ACC112 (cell line): ENCODE measurements at regions not wholly inside any gene's neighbourhood (a gene's known extent, or its start where the extent isn't known, plus 50 kb on each side); places are given as distances from the start of the nearest gene placed in this dataset.
"Not testable (repeated sequence)": the region's sequence is repeated elsewhere in the genome, so short reads cannot be mapped to it uniquely, and the experiment has no call there.

Experiments used
- H2AFZ ChIP-seq: fragments of 200-600 bp; sonication (generic); one replicate; pipeline ENCODE4 v1.6.0; 2017; ENCODE audit warnings: antibody characterized with exemption, low read length; ENCODE audit not compliant: unreplicated experiment
- H3K27ac ChIP-seq: fragments of 200-600 bp; sonication (generic); 2 replicates; pipeline ENCODE4 v1.5.1; 2014; ENCODE audit warnings: low read depth, mild to moderate bottlenecking, antibody characterized with exemption, low read length, moderate library complexity
- H3K27me3 ChIP-seq: fragments of 200-600 bp; sonication (generic); 2 replicates; pipeline ENCODE4 v1.6.1; 2014; ENCODE audit warnings: mild to moderate bottlenecking, antibody characterized with exemption, low read length, moderate library complexity, mixed read lengths; ENCODE audit not compliant: insufficient read depth
- H3K36me3 ChIP-seq: fragments of 200-600 bp; sonication (generic); 2 replicates; pipeline ENCODE4 v1.6.1; 2016; ENCODE audit warnings: mild to moderate bottlenecking, antibody characterized with exemption, low read length, moderate library complexity, mixed read lengths; ENCODE audit not compliant: insufficient read depth
- H3K4me1 ChIP-seq: fragments of 200-600 bp; sonication (generic); one replicate; pipeline ENCODE4 v1.6.1; 2016; ENCODE audit warnings: low read length, mixed read lengths; ENCODE audit not compliant: insufficient read depth, unreplicated experiment, control insufficient read depth
- H3K4me3 ChIP-seq: fragments of 200-600 bp; sonication (generic); 2 replicates; pipeline ENCODE4 v1.5.1; 2014; ENCODE audit warnings: mild to moderate bottlenecking, low read depth, low read length
- H3K79me2 ChIP-seq: fragments of 200-600 bp; sonication (generic); one replicate; pipeline ENCODE4 v1.6.0; 2016; ENCODE audit warnings: low read length; ENCODE audit not compliant: control insufficient read depth, unreplicated experiment, insufficient read depth

GRCh38 chr6:86031713-86032112 lies 389.0 kb upstream of the SYNCRIP start:
- Histone ChIP-seq H2AFZ (no peak overlapping the region), H3K4me3 (no peak overlapping the region), H3K79me2 (no peaks in the 10 kb centered on the region), H3K36me3 (no peaks in the 10 kb centered on the region), H3K27ac (no peak overlapping the region), H3K27me3 (no peaks in the 10 kb centered on the region), H3K4me1 (no peaks in the 10 kb centered on the region)

GRCh38 chr6:86030875-86031274 lies 388.2 kb upstream of the SYNCRIP start:
- Histone ChIP-seq H2AFZ (no peak overlapping the region), H3K36me3 (no peaks in the 10 kb centered on the region), H3K79me2 (no peaks in the 10 kb centered on the region), H3K4me1 (no peaks in the 10 kb centered on the region), H3K4me3 (no peak overlapping the region), H3K27ac (no peak overlapping the region), H3K27me3 (no peaks in the 10 kb centered on the region)

GRCh38 chr6:86028776-86029175 lies 386.1 kb upstream of the SYNCRIP start:
- H3K27me3 ChIP-seq, result no peaks in the 10 kb centered on the region
- H3K4me1 ChIP-seq, result no peaks in the 10 kb centered on the region
- no peak overlapping the region for H3K27ac ChIP-seq
- no peaks in the 10 kb centered on the region for H3K79me2 ChIP-seq
- no peak overlapping the region for H3K4me3 ChIP-seq
- H3K36me3 ChIP-seq, result no peaks in the 10 kb centered on the region
- no peak overlapping the region for H2AFZ ChIP-seq

GRCh38 chr6:86026890-86027289 lies 384.2 kb upstream of the SYNCRIP start:
- H3K4me3 ChIP-seq, H3K27ac ChIP-seq, H2AFZ ChIP-seq: not testable (repeated sequence)

GRCh38 chr6:86017236-86017635 lies 374.6 kb upstream of the SYNCRIP start:
- H3K4me3 ChIP-seq, result no peak overlapping the region
- no peaks in the 10 kb centered on the region for H3K79me2 ChIP-seq
- no peak overlapping the region for H3K27ac ChIP-seq
- no peaks in the 10 kb centered on the region for H3K36me3 ChIP-seq
- no peak overlapping the region for H2AFZ ChIP-seq
- no peaks in the 10 kb centered on the region for H3K27me3 ChIP-seq
- no peaks in the 10 kb centered on the region for H3K4me1 ChIP-seq

More at GRCh38 chr6:86026890-86027289, 384.2 kb upstream of the SYNCRIP start:
- H3K27me3 ChIP-seq, H3K79me2 ChIP-seq, H3K36me3 ChIP-seq, H3K4me1 ChIP-seq: not testable (repeated sequence)

GRCh38 chr6:86016567-86016966 lies 373.9 kb upstream of the SYNCRIP start:
- Histone ChIP-seq H3K27me3 (no peaks in the 10 kb centered on the region), H3K36me3 (no peaks in the 10 kb centered on the region), H3K27ac (no peak overlapping the region), H3K4me1 (no peaks in the 10 kb centered on the region), H3K79me2 (no peaks in the 10 kb centered on the region), H3K4me3 (no peak overlapping the region), H2AFZ (no peak overlapping the region)

GRCh38 chr6:86016077-86016476 lies 373.4 kb upstream of the SYNCRIP start:
- H3K27me3 ChIP-seq, result no peaks in the 10 kb centered on the region
- H3K4me1 ChIP-seq, result no peaks in the 10 kb centered on the region
- no peaks in the 10 kb centered on the region for H3K36me3 ChIP-seq
- H2AFZ ChIP-seq, result no peak overlapping the region
- no peaks in the 10 kb centered on the region for H3K79me2 ChIP-seq
- H3K4me3 ChIP-seq, result no peak overlapping the region
- no peak overlapping the region for H3K27ac ChIP-seq

GRCh38 chr6:86012991-86013390 lies 370.3 kb upstream of the SYNCRIP start:
- H3K4me1 ChIP-seq, H3K36me3 ChIP-seq, H3K27me3 ChIP-seq, H3K4me3 ChIP-seq, H3K79me2 ChIP-seq, H2AFZ ChIP-seq, H3K27ac ChIP-seq: not testable (repeated sequence)

- Histone ChIP-seq H3K4me1 (no peaks in the 10 kb centered on the region), H3K27me3 (no peaks in the 10 kb centered on the region), H3K27ac (no peak overlapping the region), H2AFZ (no peak overlapping the region), H3K79me2 (no peaks in the 10 kb centered on the region), H3K4me3 (no peak overlapping the region), H3K36me3 (no peaks in the 10 kb centered on the region)
Observed at GRCh38 chr6:86010915-86011786, 368.5 kb upstream of the SYNCRIP start.

GRCh38 chr6:85997206-85997605 lies 354.5 kb upstream of the SYNCRIP start:
- Histone ChIP-seq H3K36me3 (no peaks in the 10 kb centered on the region), H3K27me3 (no peaks in the 10 kb centered on the region), H3K79me2 (no peaks in the 10 kb centered on the region), H3K4me3 (no peak overlapping the region), H3K4me1 (no peaks in the 10 kb centered on the region), H3K27ac (no peak overlapping the region), H2AFZ (no peak overlapping the region)

- Histone ChIP-seq H3K4me1 (no peaks in the 10 kb centered on the region), H3K27ac (no peak overlapping the region), H3K79me2 (no peaks in the 10 kb centered on the region), H3K36me3 (no peaks in the 10 kb centered on the region), H2AFZ (no peak overlapping the region), H3K27me3 (no peaks in the 10 kb centered on the region), H3K4me3 (no peak overlapping the region)
Observed at GRCh38 chr6:85996034-85996375, 353.3 kb upstream of the SYNCRIP start.
